HG02759 (cell line): ENCODE measurements at regions not wholly inside any gene's neighbourhood (a gene's known extent, or its start where the extent isn't known, plus 50 kb on each side); places are given as distances from the start of the nearest gene placed in this dataset.
A peak's percentile ranks its signal among the peaks of the same experiment; 100 is the strongest.
"Not testable (repeated sequence)": the region's sequence is repeated elsewhere in the genome, so short reads cannot be mapped to it uniquely, and the experiment has no call there.

ENCODE experiments used
- ATAC-seq: cut with Tn5 transposase; IDR thresholded peaks from one replicate; pipeline ENCODE4 v1.9.1; 2021; ENCODE audit warnings: mild to moderate bottlenecking, moderate library complexity; ENCODE audit not compliant: unreplicated experiment

DNA sequence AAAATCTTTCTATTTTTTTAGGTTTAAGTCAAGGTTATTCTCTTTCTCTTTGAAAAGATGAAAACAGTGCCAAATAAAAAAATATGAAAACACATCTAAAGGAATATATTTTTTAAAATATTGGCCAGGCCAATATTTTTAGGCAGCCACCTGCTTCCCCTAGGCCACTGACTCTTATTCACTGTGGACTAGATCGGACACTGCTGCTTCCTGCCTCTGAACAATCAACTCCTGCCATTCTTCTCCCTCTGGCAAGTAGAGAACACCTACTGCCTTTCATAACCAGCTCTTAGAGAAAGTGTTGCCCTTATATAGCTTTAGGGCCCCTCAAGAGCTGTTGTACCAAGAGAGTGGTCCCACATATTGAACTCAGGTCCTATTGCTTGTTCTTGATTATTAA lies 529.2 kb downstream of the RAPGEF2 start:
- ATAC-seq, result no peak

DNA sequence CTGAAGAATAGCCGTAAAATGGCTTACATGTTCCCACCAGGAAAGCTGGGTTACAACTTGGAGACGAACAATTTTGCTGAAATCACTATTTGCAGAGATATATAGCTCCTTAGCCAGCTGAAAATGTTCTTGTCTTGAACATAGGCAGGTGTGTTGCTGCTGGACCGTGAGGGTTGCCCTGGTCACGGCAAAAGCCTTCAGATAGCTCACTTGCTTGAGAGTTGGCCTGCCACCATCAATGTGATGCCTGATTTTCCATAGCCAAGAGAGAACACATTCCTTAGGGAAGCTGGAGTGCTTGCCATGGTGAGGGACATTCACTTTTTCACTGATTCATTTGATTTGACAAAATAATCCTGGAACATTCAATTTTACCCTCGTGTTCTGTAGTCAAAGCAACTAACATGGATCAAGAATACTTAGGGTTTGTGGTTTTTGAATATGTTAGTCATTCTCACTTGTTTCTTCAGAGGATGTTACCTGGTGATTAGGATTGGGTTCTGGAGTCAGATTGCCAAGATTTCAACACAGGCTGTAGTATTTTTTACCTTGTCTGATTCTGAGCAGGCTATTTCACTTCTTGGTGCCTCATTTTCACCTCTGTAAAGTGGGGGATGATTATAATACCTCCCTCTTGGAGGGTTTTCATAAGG lies 536.9 kb downstream of the RAPGEF2 start:
- no peak for ATAC-seq

DNA sequence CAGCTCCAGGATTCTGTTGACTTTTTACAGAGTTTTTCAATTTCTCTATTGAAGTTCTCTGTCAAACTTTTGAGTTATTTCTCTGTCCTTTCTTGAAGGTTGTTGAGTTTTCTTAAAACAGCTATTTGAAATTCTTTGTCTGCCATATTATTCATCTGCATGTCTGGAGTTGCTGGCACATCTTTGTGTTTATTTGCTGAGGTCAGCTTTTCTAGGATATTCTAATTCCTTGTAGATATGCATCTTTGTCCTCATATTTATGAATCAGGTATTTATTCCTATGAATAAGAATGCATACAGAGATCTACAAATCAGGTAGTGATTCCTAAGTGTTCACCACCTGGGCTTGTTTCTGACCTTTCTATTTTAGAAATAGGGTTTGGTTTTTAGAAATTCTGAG lies 546.4 kb downstream of the RAPGEF2 start:
- ATAC-seq, result no peak

DNA sequence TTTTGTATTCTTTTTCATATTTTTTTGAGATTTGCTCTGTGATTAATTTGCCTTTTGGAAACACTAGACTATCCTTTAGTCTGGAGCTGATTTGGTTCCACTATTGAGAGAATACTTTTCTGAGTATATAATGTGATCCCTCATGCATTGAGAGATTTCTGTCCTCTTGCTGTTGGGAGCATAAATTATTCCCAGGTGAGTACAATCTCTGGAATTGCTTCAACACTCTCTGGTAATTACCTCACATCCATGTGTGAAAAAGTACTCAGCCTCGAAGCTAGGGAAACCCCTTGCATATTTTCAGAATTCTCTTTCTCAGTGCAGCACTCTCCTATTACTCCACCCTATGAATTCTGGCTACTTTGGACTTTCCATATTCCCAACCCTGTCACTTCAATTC lies 550.0 kb downstream of the RAPGEF2 start:
- no peak for ATAC-seq

DNA sequence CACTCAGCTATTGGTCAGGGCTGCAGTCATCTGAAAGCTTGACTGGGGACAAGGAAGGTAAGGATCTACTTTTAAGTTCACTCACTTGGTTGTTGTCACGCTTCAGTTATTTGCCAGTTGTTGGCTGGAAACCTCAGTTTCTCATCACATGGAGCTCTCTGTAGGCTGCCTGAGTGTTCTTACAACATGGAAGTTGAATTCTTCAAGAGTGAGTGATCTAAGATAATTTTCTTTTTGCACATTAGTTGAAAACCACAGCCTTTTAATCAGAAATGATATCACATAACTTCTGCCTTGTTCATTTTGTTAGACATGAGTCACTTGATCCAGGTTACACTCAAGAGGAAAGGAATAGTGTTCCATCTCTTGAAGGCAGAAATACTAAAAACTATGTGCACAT lies 552.7 kb downstream of the RAPGEF2 start:
- ATAC-seq, result no peak

DNA sequence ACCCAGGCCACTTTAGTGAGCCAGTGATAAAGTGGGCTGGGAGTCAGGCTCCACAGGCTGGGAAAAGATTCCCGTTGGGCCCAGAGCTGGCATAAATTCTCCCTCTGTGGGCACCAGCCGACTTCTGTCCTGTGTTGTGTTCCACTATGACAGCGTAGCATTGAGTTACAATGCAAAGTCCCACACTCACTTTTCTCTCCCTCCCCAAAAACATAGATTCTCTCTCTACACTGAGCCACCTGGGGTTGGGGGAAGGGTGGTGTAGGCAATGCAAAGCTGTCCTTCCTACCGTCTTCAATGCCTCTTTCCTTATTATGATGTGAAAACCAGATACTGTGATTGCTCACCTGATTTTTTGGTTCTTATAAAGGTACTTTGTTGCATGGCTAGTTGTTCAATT lies 566.2 kb downstream of the RAPGEF2 start:
- no peak for ATAC-seq

DNA sequence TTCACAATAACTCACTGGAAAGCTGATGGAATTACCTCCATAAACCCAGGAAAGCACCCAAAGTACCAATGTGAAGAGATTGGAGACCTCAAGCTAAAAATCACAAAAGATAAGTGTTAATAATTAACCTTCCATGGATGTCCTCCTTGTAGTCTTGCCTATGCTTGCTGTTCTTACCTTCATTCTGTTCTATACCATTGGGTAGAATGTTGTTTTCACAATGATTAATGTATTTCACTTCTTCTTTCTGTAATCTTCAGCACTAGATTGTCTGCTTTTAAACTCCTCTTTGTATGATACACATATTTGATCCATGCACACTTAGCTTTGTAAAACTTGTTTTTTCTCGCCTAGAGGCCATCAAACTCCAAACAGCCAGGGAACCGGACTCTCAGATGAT lies 570.3 kb downstream of the RAPGEF2 start:
- ATAC-seq, result no peak

DNA sequence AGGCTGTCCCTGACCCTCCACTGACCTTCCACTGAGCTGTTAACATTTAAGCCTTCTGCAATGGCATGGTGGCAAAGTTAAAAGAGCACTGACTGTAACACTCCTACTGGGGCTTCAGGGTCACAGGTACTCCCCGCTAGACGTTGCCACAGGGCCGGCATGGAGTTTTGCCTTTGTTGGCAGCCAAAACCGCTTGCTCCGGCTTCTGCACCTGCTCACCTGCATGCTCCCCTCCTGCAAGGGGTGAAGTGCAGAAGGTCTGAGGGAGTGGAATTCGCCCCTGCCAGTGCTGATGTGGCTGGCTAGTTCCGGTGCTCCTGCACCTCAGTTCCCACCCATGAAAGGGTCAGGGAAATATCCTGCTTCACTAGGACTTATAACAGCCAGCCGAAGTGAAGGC lies 571.4 kb downstream of the RAPGEF2 start:
- no peak for ATAC-seq

DNA sequence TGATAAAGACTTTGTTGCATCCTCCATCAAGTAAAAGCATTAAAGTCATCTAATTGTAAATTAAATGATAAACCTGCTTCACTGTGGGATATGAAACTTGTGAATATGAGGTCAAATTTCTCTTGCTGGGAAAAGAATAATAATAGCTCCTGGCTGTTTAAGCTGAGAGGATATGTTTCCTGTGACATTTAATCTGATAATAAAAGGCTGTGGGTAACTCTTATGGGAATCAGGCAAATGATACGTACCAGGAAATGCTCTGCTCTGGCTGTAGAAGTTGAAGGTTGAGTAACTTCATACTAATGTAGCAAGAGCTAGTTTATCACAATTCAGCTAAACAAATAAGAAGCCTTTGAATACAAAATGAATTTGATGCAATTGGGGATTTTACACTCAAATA lies 574.6 kb downstream of the RAPGEF2 start:
- ATAC-seq, result no peak

DNA sequence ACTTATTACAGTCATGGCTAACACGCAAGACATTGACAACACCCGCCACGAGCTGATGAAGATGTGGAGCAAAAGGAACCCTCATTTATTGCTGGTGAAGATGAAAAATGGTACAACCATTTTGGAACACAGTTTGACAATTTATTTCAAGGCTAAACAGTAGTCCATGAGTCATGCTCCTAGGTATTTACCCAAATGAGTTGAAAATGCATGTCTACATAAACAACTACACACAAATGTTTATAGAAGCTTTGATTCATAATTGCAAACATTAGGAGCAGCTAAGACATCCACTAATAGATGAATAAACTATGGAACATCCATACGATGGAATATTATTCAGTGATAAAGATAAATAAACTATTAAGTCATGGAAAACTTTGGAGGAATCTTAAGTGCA lies 580.1 kb downstream of the RAPGEF2 start:
- ATAC-seq, result no peak

DNA sequence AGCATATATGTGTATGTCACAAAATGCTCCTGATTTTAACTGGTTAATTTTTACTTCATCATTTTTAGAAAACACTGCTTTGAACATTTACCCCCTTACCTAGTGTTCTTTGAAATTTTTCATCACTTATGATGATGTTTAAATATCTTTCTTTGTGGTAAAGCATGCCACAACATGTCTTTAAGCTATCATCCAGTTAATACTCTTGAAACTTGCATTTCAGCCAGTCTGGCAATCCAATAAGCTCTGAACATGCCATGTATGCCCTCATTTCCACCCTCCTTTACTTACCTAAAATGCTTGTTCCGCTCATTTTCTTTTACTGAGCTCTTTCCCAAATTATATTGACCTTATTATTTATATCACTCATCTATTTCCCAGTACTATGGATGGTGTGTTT lies 581.2 kb downstream of the RAPGEF2 start:
- no peak for ATAC-seq

DNA sequence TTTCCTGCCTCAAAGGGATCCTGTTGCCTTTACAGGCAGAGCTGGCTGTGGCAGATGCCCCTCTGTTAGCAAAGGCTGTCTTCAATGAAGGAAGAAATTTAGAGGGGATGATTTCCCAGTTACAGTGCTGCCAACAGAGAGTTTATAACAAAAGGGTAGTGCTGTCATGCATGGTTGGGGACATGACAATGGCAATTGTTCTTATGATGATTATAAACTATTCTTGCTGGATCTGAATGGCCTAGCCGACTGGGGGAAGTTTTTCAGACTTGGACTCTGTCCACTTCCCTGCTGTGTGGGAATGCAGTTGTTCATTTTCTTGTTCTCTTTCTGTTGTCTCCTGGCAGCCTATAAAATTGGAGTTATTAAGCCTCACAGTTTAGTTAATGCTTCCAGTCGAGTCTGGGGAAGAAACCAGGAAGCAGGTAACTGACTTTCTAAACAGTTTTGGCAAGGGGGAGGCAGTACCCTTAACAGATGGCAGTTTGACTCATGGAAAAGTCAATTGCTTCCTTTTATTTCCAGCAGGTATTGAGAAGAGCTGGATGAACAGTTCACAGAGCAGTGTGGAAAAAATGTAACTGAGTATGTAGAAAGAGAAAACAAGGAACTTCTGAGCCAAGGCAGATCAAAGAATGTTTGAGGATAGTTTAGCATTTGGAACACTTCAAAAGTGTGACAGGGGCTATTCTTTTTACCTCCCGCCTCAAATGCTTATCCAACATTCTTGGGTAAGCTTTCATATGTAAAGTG lies 582.6 kb downstream of the RAPGEF2 start:
- ATAC-seq, result no peak

DNA sequence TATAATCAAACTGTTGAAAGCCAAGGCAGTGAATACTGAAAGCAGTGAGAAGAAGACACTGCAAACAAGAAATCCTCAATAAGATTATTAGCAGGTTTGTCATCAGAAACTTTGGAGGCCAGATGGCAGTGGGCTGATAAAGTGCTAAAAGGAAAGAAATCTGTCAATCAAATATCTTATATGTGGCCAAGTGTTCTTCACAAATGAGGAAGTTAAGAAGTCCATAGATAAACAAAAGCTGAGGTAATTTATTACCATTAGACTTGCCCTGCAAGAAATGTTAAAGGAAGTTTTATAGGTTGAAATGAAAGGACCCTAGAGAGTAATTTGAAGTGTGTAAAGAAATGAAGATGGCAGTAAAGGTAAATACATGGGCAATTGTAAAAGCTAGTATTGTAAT lies 586.6 kb downstream of the RAPGEF2 start:
- ATAC-seq, result no peak

DNA sequence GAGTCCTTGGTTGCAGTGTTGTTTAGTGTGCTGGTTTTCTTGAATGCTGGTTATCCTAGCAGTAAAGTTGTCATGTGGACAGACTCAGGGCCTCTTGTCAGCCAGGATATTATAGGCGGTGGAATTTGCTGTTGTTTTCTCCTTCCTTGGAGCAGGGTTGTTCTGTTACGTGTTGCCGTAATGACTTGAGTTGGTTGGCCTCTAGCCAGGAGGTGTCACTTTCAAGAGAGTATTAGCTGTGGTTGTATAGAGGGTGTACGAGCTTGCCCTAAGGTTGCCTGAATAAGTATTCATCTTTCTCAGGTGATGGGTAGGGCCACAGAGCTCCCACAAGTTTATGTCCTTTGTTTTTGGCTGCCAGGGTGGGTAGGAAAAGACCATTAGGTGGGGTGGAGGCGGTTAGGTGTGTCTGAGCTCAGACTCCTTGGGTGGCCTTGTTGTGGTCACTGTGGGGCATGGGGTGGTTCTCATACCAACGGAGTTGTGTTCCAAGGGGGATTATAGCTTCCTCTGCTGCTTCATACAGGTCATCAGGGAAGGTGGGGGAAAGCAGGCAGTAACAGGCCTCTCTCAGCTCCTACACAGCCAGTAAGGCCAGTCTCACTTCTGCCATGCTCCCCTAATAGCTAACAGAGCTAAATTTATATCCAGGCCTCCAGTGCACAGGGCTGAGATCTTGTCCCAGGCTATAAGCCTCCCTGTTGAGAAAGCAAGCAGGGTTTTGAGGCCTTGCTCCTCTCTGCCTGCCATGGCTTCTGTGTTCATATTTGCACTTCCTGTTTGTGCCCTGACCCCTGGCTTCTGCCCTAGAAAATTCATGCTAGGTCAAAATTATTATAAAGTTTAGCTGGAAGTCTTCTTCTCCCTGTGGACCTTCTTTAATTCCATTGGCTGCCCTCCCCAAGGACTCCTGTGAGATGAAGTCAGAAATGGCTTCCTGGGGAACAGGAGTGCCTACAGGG lies 594.7 kb downstream of the RAPGEF2 start:
- ATAC-seq, result peak; percentile 42

DNA sequence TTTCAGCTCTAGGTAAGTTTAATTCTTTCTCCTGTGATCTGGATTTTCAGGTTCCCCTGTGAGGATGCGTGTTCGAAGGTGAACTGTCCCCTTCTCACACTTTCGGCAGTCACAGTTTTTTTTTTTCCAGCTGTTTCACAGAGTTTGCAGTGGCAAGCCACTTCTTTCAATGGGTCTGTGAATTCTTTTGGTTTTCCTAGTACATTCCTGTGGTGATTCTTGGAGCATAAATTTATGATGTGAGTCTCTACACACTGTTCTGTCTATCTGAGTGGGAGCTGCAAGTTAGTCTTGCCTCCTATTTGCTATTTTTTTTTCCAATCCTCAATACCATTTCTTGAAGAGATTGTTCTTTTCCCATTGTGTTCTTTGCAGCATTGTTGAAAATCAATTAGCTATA lies 595.5 kb downstream of the RAPGEF2 start:
- ATAC-seq, result no peak

DNA sequence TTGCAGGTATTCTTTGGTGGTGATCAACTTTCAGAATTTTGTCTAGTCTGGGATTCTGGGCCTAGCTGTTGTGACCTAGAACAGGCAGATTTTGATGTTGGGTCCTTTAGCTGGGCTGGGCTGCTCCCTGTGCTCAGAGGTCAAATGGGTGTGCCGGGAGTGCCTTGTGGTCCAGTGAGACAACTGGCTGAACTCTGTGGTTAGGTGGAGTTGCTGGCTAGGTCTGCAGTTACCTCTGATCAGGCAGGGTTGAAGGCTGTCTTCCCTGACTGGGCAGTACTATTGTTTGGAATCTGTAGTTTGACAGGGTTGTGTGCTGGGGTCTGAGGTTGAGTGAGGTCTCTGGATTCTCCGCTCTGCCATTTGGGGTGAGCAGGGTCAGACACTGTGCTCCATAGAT lies 599.3 kb downstream of the RAPGEF2 start:
- ATAC-seq, result no peak

DNA sequence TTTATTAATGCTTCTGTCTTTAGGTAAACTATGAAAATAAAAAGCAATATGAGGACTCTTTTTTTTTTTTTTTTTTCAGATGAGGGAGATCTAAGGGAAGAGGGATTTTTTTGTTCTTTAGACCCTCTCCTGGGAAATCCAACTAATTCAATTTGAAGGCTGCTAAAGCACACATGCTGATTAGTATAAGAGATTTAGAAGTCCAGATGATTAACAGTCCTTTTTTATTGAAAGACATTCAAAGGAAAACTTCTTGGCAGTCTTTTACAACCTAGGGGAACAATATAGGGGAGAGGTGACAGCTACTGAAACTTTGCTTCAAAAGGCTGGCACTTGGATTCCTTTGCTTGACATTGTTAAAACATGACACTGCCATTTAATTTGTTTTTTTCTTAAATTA lies 602.5 kb downstream of the RAPGEF2 start:
- ATAC-seq, result no peak

DNA sequence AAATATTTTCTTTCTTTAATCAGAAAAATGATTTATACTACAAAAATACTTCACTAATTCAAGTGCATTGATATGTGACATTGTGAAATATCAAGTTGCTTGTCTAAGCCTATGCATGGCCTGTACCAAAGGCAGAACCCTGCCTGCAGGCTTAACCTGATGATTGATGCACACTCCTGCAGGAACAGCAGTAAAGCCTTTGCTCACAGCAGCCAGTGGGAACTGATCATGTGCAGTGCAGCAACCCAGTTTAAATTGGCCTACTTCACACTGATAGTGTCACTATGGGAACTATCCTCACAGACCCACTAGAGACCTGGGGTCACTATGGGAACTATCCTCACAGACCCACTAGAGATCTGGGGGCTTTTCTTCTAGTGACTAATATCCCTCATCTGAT lies 603.8 kb downstream of the RAPGEF2 start:
- no peak for ATAC-seq

DNA sequence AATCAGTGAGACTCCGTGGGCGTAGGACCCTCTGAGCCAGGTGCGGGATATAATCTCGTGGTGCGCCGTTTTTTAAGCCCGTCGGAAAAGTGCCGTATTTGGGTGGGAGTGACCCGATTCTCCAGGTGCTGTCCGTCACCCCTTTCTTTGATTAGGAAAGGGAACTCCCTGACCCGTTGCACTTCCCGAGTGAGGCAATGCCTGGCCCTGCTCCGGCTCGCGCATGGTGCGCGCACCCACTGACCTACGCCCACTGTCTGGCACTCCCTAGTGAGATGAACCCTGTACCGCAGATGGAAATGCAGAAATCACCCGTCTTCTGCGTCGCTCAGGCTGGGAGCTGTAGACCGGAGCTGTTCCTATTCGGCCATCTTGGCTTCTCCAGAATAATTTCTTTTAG lies 612.3 kb downstream of the RAPGEF2 start:
- ATAC-seq, result not testable (repeated sequence)

DNA sequence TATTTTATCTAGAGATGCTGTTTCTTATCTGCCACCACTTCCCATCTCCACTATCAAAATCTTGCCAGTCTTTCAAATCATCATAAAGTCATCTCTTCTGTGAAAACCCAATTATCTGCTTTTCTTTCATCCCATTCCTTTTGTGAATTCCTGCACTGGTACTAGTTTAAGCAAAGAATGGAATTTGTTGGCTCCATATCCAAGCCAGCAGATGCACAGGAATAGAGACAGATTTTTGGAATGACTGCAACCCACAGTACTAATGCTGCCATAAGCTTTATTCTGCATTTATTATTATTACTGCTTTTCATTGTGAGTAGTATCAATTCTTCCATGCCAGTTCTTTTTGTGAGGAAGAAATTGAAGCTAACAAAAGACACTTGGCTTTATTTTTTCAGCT lies 616.7 kb downstream of the RAPGEF2 start:
- ATAC-seq, result no peak

DNA sequence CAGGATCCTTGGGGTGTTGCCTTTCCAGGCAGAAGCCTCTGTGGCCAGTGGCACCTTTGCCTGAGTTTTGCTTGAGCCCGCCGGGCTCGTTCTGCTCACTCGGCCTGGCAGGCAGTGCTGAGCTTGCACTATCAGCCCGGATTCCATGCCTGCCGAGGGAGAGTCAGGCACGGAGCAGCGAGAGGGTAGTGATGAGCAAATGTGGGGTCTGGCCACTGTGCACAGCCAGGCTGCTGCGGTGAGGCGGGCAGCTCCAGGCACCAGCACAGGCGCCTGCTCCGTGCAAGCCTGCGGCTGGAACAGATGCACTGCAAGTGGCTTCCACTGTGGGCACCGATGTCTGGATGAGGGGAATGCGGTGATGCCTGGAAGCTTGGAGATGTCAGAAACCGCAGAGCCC lies 619.2 kb downstream of the RAPGEF2 start:
- no peak for ATAC-seq

DNA sequence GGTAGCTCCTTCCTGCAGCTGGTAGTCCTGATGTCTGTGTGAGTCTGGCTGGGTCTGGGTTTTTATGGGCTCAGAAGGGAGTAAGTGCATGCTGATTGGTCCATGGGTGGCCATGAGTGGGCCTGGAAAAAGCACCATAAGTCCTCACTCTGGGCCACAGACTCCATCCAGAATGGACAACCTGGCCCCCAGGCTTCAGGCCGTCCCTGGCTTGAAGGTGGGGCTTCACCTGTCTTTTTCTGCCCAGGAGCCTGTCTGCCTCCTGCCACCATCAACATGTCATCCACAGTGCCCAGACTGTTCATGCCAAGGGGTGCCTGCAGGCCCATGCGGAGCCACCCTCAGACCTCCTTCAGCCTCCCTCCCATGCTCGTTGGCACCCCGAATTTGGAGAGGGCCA lies 620.0 kb downstream of the RAPGEF2 start:
- ATAC-seq, result no peak
